HL-60 (cell line): ENCODE measurements at regions not wholly inside any gene's neighbourhood (a gene's known extent, or its start where the extent isn't known, plus 50 kb on each side); places are given as distances from the start of the nearest gene placed in this dataset.

ENCODE experiments used
- DNase-seq, 2 experiments: peaks; one replicate each; pipeline ENCODE4 v3.0.0-alpha.2; 2010 to 2020; ENCODE audit warnings: low read depth in 1 of 2, low spot score in 1 of 2
- H3K27ac ChIP-seq: fragments of 250-450 bp; sonication (Bioruptor Pico); replicated peaks from 2 replicates; pipeline ENCODE4 v1.5.1; 2020; ENCODE audit warnings: mild to moderate bottlenecking, moderate library complexity
- H3K27me3 ChIP-seq: fragments of 250-450 bp; sonication (Bioruptor Pico); 2 replicates; pipeline ENCODE4 v1.5.1; 2021; ENCODE audit warnings: mild to moderate bottlenecking, moderate library complexity; ENCODE audit not compliant: insufficient read depth, poor library complexity, severe bottlenecking
- H3K4me3 ChIP-seq: replicated peaks from 2 replicates; pipeline ENCODE4 v1.5.1; 2011; ENCODE audit warnings: mild to moderate bottlenecking, control low read depth, low read length; ENCODE audit not compliant: insufficient read depth
- GABPA ChIP-seq: IDR thresholded peaks from 2 replicates; pipeline ENCODE4 v1.6.1; 2012; ENCODE audit warnings: low read depth
- POLR2AphosphoS5 ChIP-seq: IDR thresholded peaks from 2 replicates; pipeline ENCODE4 v1.6.1; 2012; ENCODE audit warnings: low read depth
- REST ChIP-seq: IDR thresholded peaks from 2 replicates; pipeline ENCODE4 v1.6.1; 2012; ENCODE audit warnings: low read depth; ENCODE audit not compliant: insufficient replicate concordance
- SPI1 ChIP-seq: IDR thresholded peaks from 2 replicates; pipeline ENCODE4 v1.6.1; 2012; ENCODE audit warnings: low read depth, mild to moderate bottlenecking, borderline replicate concordance
- TF ChIP-seq, protein P1 (sequence below): IDR thresholded peaks from one replicate; pipeline ENCODE4 v1.5.1; 2011; ENCODE audit warnings: low read length, control low read depth, inconsistent platforms; ENCODE audit not compliant: insufficient read depth

DNA sequence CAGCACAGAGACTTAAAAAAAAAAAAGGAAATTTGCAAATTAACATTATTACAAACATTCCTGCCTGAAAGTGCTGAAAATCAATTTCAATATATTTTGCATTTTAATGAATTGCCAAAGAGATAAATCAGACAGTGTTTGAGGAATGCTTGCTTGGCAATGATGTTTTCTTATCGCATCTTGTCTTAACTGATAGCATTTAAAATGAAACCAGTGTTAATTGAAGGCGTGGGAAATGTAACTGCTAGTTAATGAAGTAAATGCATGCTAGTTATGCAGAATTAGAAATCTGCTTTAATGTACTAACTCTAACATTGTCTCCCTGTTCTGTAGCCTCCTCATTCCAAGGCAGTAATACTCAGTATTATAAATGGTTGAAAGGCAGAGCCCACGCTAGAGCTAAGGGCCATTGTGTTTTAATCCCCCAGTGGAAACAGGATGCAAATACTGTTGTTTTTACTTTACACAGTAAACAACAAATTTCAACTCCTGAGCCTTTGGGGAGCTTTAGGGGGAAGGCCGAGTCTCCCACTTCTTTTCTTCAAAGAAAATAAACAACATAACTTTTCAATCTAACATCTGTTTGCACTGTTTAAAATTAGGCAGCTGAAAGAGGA is 586.9 kb downstream of the TLE4 start:
- no peak for DNase-seq
- no peak overlapping the region for H3K4me3 ChIP-seq
- no peak for TF ChIP-seq GABPA
- TF ChIP-seq POLR2AphosphoS5: no peak
- TF ChIP-seq SPI1: no peak
- TF ChIP-seq, protein P1, sequence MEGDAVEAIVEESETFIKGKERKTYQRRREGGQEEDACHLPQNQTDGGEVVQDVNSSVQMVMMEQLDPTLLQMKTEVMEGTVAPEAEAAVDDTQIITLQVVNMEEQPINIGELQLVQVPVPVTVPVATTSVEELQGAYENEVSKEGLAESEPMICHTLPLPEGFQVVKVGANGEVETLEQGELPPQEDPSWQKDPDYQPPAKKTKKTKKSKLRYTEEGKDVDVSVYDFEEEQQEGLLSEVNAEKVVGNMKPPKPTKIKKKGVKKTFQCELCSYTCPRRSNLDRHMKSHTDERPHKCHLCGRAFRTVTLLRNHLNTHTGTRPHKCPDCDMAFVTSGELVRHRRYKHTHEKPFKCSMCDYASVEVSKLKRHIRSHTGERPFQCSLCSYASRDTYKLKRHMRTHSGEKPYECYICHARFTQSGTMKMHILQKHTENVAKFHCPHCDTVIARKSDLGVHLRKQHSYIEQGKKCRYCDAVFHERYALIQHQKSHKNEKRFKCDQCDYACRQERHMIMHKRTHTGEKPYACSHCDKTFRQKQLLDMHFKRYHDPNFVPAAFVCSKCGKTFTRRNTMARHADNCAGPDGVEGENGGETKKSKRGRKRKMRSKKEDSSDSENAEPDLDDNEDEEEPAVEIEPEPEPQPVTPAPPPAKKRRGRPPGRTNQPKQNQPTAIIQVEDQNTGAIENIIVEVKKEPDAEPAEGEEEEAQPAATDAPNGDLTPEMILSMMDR: no peak
- TF ChIP-seq REST: no peak
- H3K27ac ChIP-seq: no peak overlapping the region
- H3K27me3 ChIP-seq: no peaks in the 10 kb centered on the region

- DNase-seq: no peak
- no peak overlapping the region for H3K4me3 ChIP-seq
- H3K27me3 ChIP-seq: no peaks in the 10 kb centered on the region
- TF ChIP-seq, protein P1: no peak
- no peak for TF ChIP-seq GABPA
- no peak overlapping the region for H3K27ac ChIP-seq
These were observed 586.4 kb downstream of the TLE4 start for GRCh38 chr9:80158131-80158530.

GRCh38 chr9:80157561-80157983 is 585.8 kb downstream of the TLE4 start:
- Histone ChIP-seq H3K4me3 (no peak overlapping the region), H3K27me3 (no peaks in the 10 kb centered on the region), H3K27ac (no peak overlapping the region)
- DNase-seq: no peak
- TF ChIP-seq REST: no peak

DNA sequence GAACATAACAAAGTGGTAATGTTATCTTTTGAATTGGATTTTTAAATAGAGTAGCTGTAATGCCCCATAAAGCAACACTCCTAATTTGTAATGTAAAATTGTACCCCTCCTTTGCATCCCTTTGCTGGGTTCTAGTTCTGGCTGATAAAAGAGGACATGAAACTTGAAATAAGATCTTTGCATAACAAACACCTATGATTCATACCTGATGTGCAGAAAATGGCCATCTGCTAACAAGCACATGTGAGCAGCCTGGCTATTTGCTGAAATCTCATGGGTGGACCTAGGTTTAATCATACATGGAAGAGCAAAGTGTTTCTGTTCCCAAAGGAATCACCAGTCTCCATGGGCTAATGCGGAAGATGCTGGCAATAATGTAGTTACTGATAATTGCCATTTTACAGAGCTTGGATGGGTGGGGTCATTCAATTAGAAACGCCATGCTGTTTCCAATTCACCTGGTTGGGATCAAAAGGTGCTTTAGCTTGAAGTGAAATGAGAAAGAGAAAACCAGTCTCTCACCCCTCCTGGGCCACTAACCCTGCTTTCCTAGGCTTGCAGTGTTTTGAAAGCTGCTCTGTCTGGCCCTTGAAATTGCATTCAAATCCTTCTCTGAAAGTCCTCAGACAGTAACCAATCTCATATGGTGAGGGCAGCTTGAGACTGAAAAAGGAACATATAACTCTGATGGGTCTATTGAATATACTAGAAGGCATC is 585.1 kb downstream of the TLE4 start:
- TF ChIP-seq, protein P1: no peak
- TF ChIP-seq REST (no peak), POLR2AphosphoS5 (no peak), SPI1 (no peak), GABPA (no peak)
- DNase-seq: no peak
- Histone ChIP-seq H3K27ac (no peak overlapping the region), H3K4me3 (no peak overlapping the region), H3K27me3 (no peaks in the 10 kb centered on the region)
